ENCODE measurements at regions not wholly inside any gene's neighbourhood (a gene's known extent, or its start where the extent isn't known, plus 50 kb on each side); places are given as distances from the start of the nearest gene placed in this dataset.

DNA sequence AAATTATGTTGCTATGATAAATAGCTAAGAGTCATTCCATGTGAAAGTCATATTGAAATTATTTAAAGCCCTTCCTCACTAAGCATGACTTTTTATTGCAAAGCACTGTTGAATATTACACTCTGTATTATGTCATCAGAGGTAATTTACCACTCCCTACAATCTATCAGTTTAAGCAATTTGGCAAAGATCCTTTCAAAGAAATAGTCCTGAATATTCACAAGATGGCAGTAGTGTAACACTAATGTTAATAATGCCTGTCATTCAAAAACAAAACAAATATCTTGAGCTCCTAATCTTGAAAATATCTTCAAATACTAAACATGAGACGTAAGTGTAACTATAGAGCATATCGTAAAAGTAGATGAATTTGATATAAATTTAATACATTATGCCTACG, 208.6 kb upstream of the TECRL start:
- no peak overlapping the region for H3K4me3 ChIP-seq (ENCODE audit: low read depth, low read length)
- TF ChIP-seq, protein P1, sequence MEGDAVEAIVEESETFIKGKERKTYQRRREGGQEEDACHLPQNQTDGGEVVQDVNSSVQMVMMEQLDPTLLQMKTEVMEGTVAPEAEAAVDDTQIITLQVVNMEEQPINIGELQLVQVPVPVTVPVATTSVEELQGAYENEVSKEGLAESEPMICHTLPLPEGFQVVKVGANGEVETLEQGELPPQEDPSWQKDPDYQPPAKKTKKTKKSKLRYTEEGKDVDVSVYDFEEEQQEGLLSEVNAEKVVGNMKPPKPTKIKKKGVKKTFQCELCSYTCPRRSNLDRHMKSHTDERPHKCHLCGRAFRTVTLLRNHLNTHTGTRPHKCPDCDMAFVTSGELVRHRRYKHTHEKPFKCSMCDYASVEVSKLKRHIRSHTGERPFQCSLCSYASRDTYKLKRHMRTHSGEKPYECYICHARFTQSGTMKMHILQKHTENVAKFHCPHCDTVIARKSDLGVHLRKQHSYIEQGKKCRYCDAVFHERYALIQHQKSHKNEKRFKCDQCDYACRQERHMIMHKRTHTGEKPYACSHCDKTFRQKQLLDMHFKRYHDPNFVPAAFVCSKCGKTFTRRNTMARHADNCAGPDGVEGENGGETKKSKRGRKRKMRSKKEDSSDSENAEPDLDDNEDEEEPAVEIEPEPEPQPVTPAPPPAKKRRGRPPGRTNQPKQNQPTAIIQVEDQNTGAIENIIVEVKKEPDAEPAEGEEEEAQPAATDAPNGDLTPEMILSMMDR (IDR thresholded peaks at IDR 0.05; ENCODE audit: borderline replicate concordance, insufficient read depth, low read depth, low read length): no peak

DNA sequence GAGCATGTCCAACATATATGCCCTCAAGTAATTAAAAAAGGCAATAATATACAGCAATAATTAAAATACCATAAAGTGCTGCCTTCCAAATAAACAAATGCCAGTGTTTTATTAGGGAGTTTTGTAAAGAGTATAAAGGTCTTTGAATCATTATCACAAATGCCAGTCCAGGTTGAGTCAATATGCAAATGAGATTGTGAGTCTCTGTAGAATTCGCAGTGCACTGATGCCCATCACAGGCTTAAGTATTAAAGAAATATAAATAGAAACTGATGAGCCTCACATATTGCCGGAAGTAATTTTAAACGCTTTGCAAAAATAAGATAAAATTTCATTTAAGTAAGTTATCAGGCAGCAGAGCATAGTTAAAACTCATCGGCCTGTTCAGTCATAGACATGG, 205.0 kb upstream of the TECRL start:
- no peak overlapping the region for H3K4me3 ChIP-seq (ENCODE audit: low read depth, low read length)
- TF ChIP-seq, protein P1 (IDR thresholded peaks at IDR 0.05; ENCODE audit: borderline replicate concordance, insufficient read depth, low read depth, low read length): no peak

DNA sequence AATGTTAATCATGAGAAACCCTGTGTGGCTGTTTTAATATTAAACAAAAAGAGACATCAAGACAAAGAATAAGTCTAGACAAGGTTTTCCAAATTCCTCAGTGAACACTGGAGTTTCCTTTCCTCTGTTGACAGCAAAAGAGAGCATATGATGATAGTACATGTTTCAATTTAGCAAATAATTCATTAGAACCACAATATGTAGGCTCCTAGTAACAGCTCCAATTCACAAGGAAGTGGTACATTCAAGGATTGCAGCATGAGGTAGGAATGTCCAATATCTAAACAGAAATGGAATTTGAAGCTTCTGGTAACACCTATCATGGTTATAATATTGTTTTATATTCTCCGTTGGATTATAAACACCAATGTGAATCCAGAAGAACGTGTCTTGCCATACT, 203.8 kb upstream of the TECRL start:
- H3K4me3 ChIP-seq (ENCODE audit: low read depth, low read length): no peak overlapping the region
- TF ChIP-seq, protein P1 (IDR thresholded peaks at IDR 0.05; ENCODE audit: borderline replicate concordance, insufficient read depth, low read depth, low read length): no peak

DNA sequence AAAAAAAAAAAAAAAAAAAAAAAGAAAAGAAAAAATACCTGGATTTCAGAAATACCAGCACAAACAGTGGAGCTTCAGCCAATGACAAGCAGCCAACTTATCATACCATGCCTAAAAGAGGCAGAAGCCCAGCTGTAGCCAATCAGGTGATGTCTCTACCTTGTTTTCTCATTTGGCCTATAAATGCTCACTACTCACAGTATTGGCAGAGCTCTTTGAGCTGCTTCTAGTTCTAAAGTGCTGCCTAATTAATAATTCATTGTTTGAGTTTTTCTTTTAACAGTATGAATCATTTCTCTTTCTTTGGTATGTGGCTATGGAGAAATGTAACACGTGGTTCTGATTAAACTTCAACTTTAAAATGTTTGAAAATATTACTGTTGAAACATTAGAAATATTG, 188.8 kb upstream of the TECRL start:
- TF ChIP-seq, protein P1 (IDR thresholded peaks at IDR 0.05; ENCODE audit: borderline replicate concordance, insufficient read depth, low read depth, low read length): no peak
- no peak overlapping the region for H3K4me3 ChIP-seq (ENCODE audit: low read depth, low read length)

DNA sequence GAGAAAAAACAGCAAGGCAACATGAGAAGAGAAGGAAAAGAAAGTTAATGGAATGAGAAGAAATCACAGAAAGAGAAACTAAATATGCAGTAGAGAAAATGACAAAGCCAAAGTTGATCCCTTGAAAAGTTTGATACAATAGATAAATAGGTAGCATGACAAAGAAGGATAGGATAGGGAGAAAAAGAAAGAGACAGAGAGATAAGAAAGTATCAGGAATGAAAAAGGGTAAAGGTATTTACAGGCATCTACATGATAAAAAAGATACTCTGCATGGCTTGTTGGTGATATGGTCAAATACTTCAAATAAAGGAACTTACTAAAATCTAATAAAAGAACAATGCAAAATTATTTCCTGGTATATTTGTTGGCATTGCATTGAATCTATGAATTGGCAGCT, 185.5 kb upstream of the TECRL start:
- TF ChIP-seq, protein P1 (IDR thresholded peaks at IDR 0.05; ENCODE audit: borderline replicate concordance, insufficient read depth, low read depth, low read length): no peak
- H3K4me3 ChIP-seq (ENCODE audit: low read depth, low read length): no peak overlapping the region

DNA sequence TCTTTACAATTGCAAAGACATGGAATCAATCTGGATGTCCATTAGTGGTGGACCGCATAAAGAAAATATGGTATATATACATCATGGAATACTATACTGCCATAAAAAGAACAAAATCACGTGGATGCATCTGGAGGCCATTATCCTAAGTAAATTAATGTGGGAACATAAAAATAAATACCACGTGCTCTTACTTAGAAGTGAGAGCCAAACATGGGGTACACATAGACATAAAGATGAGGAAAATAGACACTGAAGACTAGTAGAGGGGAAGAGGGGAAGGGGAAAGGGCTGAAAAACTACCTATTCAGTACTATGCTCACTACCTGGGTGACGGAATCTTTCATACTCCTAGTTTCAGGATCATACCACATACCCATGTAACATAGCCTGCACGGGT, 179.3 kb upstream of the TECRL start:
- H3K4me3 ChIP-seq (ENCODE audit: low read depth, low read length): no peak overlapping the region
- TF ChIP-seq, protein P1 (IDR thresholded peaks at IDR 0.05; ENCODE audit: borderline replicate concordance, insufficient read depth, low read depth, low read length): no peak

DNA sequence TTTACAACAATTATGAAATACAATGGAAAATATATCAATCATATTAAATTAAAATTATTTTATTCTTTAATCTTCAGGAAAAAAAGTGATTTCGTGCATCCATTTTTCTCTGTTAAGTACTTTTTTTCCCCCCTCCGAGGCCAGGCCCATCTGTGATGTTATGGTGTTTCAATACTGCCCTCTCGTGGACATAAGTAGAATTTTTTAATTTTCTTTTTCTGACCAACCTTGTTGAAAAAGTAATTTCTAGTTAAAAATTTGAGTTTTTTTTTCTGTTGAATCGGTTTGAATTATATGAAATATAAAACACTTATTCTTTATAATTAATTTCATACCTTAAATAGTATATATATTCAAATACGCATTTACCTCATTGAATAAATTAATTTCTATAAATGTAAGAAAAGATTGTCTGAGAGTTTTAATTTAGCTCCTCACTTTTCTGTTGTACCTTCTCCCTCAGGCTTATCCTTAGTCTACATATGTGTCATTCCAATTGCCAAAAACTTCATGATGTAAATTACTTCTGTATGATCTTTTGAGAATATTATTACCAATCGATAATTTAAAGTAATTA, 175.8 kb upstream of the TECRL start:
- TF ChIP-seq, protein P1 (IDR thresholded peaks at IDR 0.05; ENCODE audit: borderline replicate concordance, insufficient read depth, low read depth, low read length): no peak
- no peak overlapping the region for H3K4me3 ChIP-seq (ENCODE audit: low read depth, low read length)

All from GM12875 (cell line).